ENCODE measurements at regions not wholly inside any gene's neighbourhood (a gene's known extent, or its start where the extent isn't known, plus 50 kb on each side); places are given as distances from the start of the nearest gene placed in this dataset.
"Not testable (repeated sequence)": the region's sequence is repeated elsewhere in the genome, so short reads cannot be mapped to it uniquely, and the experiment has no call there.

GRCh38 chr12:85574291-85574690 lies 261.9 kb downstream of the RASSF9 start:
- no peak for DNase-seq (ENCODE audit: low read depth)

- DNase-seq (ENCODE audit: low read depth) = peak; percentile 49
Measured at GRCh38 chr12:85575120-85576096, 260.8 kb downstream of the RASSF9 start.

GRCh38 chr12:85580562-85581168 lies 255.5 kb downstream of the RASSF9 start:
- DNase-seq (ENCODE audit: low read depth) = peak; percentile 15

GRCh38 chr12:85587158-85587557 lies 249.1 kb downstream of the RASSF9 start:
- no peak for DNase-seq (ENCODE audit: low read depth)

GRCh38 chr12:85588221-85588620 lies 248.0 kb downstream of the RASSF9 start:
- no peak for DNase-seq (ENCODE audit: low read depth)

GRCh38 chr12:85600841-85601240 lies 235.4 kb downstream of the RASSF9 start:
- DNase-seq (ENCODE audit: low read depth) = no peak

- DNase-seq (ENCODE audit: low read depth) = no peak
Measured at GRCh38 chr12:85603556-85603955, 232.7 kb downstream of the RASSF9 start.

GRCh38 chr12:85606455-85606854 lies 229.8 kb downstream of the RASSF9 start:
- no peak for DNase-seq (ENCODE audit: low read depth)

- DNase-seq (ENCODE audit: low read depth) = no peak
Measured at GRCh38 chr12:85609778-85610177, 226.4 kb downstream of the RASSF9 start.

GRCh38 chr12:85610194-85610593 lies 226.0 kb downstream of the RASSF9 start:
- DNase-seq (ENCODE audit: low read depth) = no peak

- no peak for DNase-seq (ENCODE audit: low read depth)
Measured at GRCh38 chr12:85616201-85616600, 220.0 kb downstream of the RASSF9 start.

- no peak for DNase-seq (ENCODE audit: low read depth)
Measured at GRCh38 chr12:85617307-85618091, 218.7 kb downstream of the RASSF9 start.

- DNase-seq (ENCODE audit: low read depth) = no peak
Measured at GRCh38 chr12:85621041-85621440, 215.2 kb downstream of the RASSF9 start.

GRCh38 chr12:85623763-85624162 lies 212.4 kb downstream of the RASSF9 start:
- DNase-seq (ENCODE audit: low read depth) = no peak

- DNase-seq (ENCODE audit: low read depth) = no peak
Measured at GRCh38 chr12:85625467-85625866, 210.7 kb downstream of the RASSF9 start.

- DNase-seq (ENCODE audit: low read depth) = peak; percentile 65
Measured at GRCh38 chr12:85626001-85626783, 210.0 kb downstream of the RASSF9 start.

GRCh38 chr12:85626784-85627171 lies 209.4 kb downstream of the RASSF9 start:
- DNase-seq (ENCODE audit: low read depth) = no peak

GRCh38 chr12:85627584-85627983 lies 208.6 kb downstream of the RASSF9 start:
- peak; percentile 60 for DNase-seq (ENCODE audit: low read depth)

- not testable (repeated sequence) for DNase-seq (ENCODE audit: low read depth)
Measured at GRCh38 chr12:85628562-85628961, 207.6 kb downstream of the RASSF9 start.

- no peak for DNase-seq (ENCODE audit: low read depth)
Measured at GRCh38 chr12:85630851-85631250, 205.4 kb downstream of the RASSF9 start.

- DNase-seq (ENCODE audit: low read depth) = no peak
Measured at GRCh38 chr12:85632390-85632789, 203.8 kb downstream of the RASSF9 start.

GRCh38 chr12:85633491-85633890 lies 202.7 kb downstream of the RASSF9 start:
- DNase-seq (ENCODE audit: low read depth) = no peak

Measured in stromal cell of bone marrow (primary cell).